ENCODE measurements at regions not wholly inside any gene's neighbourhood (a gene's known extent, or its start where the extent isn't known, plus 50 kb on each side); places are given as distances from the start of the nearest gene placed in this dataset.

- TF ChIP-seq, protein P1, sequence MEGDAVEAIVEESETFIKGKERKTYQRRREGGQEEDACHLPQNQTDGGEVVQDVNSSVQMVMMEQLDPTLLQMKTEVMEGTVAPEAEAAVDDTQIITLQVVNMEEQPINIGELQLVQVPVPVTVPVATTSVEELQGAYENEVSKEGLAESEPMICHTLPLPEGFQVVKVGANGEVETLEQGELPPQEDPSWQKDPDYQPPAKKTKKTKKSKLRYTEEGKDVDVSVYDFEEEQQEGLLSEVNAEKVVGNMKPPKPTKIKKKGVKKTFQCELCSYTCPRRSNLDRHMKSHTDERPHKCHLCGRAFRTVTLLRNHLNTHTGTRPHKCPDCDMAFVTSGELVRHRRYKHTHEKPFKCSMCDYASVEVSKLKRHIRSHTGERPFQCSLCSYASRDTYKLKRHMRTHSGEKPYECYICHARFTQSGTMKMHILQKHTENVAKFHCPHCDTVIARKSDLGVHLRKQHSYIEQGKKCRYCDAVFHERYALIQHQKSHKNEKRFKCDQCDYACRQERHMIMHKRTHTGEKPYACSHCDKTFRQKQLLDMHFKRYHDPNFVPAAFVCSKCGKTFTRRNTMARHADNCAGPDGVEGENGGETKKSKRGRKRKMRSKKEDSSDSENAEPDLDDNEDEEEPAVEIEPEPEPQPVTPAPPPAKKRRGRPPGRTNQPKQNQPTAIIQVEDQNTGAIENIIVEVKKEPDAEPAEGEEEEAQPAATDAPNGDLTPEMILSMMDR (IDR thresholded peaks at IDR 0.05; ENCODE audit: low read length) = no peak
- no peak for TF ChIP-seq EZH2 (optimal IDR thresholded peaks at IDR 0.05; ENCODE audit: low read depth, low read length)
Measured at GRCh38 chr4:188691811-188692210, 552.6 kb downstream of the TRIML1 start.
